ENCODE measurements at regions not wholly inside any gene's neighbourhood (a gene's known extent, or its start where the extent isn't known, plus 50 kb on each side); places are given as distances from the start of the nearest gene placed in this dataset.

DNA sequence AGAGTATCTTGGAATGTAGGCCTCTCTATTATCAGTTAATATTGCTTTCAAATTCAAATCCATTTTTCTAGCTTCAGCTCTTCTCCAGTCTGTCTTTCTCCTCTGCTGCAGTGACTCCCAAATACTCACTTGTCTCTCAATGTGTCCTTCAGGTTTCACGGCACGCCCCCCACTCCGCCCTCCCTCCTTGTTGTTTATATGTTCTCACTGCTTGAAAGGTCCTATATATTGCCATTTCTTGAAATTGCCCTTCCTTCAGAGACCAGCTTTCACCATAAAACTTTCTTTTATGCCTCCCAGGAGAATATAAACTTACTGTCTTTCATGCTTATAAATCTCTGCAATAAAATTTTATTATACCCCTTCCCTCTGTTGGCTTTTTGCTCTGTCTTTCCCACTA is 668.2 kb downstream of the CCSER2 start:
- TF ChIP-seq, protein P1, sequence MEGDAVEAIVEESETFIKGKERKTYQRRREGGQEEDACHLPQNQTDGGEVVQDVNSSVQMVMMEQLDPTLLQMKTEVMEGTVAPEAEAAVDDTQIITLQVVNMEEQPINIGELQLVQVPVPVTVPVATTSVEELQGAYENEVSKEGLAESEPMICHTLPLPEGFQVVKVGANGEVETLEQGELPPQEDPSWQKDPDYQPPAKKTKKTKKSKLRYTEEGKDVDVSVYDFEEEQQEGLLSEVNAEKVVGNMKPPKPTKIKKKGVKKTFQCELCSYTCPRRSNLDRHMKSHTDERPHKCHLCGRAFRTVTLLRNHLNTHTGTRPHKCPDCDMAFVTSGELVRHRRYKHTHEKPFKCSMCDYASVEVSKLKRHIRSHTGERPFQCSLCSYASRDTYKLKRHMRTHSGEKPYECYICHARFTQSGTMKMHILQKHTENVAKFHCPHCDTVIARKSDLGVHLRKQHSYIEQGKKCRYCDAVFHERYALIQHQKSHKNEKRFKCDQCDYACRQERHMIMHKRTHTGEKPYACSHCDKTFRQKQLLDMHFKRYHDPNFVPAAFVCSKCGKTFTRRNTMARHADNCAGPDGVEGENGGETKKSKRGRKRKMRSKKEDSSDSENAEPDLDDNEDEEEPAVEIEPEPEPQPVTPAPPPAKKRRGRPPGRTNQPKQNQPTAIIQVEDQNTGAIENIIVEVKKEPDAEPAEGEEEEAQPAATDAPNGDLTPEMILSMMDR (IDR thresholded peaks at IDR 0.05; ENCODE audit: insufficient read depth, low read depth, low read length) = no peak
- no peak for TF ChIP-seq EZH2 (IDR thresholded peaks at IDR 0.05; ENCODE audit: insufficient read depth, low read length)
- Mint-ChIP-seq H3K4me1 (ENCODE audit: low read depth, unreplicated experiment) (no peaks in the 10 kb centered on the region), H3K27me3 (ENCODE audit: low read depth, unreplicated experiment) (no peaks in the 10 kb centered on the region), H3K36me3 (ENCODE audit: low read depth, unreplicated experiment) (no peaks in the 10 kb centered on the region), H3K27ac (ENCODE audit: unreplicated experiment) (no peak overlapping the region), H3K9me3 (ENCODE audit: unreplicated experiment) (peaks cover 5% of the 10 kb centered on the region), H3K4me3 (ENCODE audit: unreplicated experiment) (no peak overlapping the region)
- no peak overlapping the region for H2AFZ ChIP-seq (ENCODE audit: low read depth, low read length)
- H3K27ac ChIP-seq (ENCODE audit: low read depth, low read length) = no peak overlapping the region
- no peaks in the 10 kb centered on the region for H3K4me1 ChIP-seq (ENCODE audit: insufficient read depth, low read length)
- FAIRE-seq = no peak
- H3K9me3 ChIP-seq (ENCODE audit: insufficient read depth, low read depth, low read length) = peaks cover 5% of the 10 kb centered on the region
- no peaks in the 10 kb centered on the region for H3K36me3 ChIP-seq (ENCODE audit: insufficient read depth, low read length)
- H3K4me3 ChIP-seq (ENCODE audit: insufficient read depth, low read depth, low read length) = no peak overlapping the region
- H4K20me1 ChIP-seq (ENCODE audit: insufficient read depth, low read length) = no peaks in the 10 kb centered on the region
- no peak overlapping the region for H3K4me2 ChIP-seq (ENCODE audit: low read length)
- no peak overlapping the region for H3K9ac ChIP-seq (ENCODE audit: low read length)
- no peaks in the 10 kb centered on the region for H3K79me2 ChIP-seq (ENCODE audit: insufficient read depth, low read length)
- no peak for DNase-seq (ENCODE audit: low read depth)
- H3K27me3 ChIP-seq (ENCODE audit: insufficient read depth, low read length) = no peaks in the 10 kb centered on the region

DNA sequence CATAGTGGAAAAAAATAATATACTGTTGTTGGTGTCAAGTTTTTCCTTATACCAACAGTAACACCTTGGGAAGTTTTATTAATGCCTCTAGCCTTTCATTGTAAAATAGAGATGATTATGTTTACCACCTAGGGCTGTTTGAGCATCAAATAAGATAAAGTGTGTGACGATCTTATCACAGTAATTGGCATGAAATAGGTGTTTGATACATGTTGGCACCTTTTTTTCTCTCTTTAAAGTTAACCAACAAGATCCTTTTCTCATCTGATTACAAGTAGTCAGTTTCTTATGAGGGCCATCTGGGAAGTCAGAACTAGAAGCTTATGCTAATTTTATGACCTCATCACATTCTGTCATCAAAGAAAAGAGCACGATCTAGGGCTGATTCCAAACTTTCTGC is 669.5 kb downstream of the CCSER2 start:
- no peaks in the 10 kb centered on the region for H3K27me3 Mint-ChIP-seq (ENCODE audit: low read depth, unreplicated experiment)
- no peaks in the 10 kb centered on the region for H3K36me3 Mint-ChIP-seq (ENCODE audit: low read depth, unreplicated experiment)
- no peak overlapping the region for H3K4me2 ChIP-seq (ENCODE audit: low read length)
- no peak for DNase-seq (ENCODE audit: low read depth)
- H2AFZ ChIP-seq (ENCODE audit: low read depth, low read length) = no peak overlapping the region
- peaks cover 5% of the 10 kb centered on the region for H3K9me3 ChIP-seq (ENCODE audit: insufficient read depth, low read depth, low read length)
- no peaks in the 10 kb centered on the region for H3K27me3 ChIP-seq (ENCODE audit: insufficient read depth, low read length)
- peaks cover 5% of the 10 kb centered on the region for H3K9me3 Mint-ChIP-seq (ENCODE audit: unreplicated experiment)
- no peaks in the 10 kb centered on the region for H3K36me3 ChIP-seq (ENCODE audit: insufficient read depth, low read length)
- no peak overlapping the region for H3K9ac ChIP-seq (ENCODE audit: low read length)
- no peak overlapping the region for H3K27ac ChIP-seq (ENCODE audit: low read depth, low read length)
- H3K4me3 Mint-ChIP-seq (ENCODE audit: unreplicated experiment) = no peak overlapping the region
- no peak for FAIRE-seq
- no peaks in the 10 kb centered on the region for H4K20me1 ChIP-seq (ENCODE audit: insufficient read depth, low read length)
- H3K4me3 ChIP-seq (ENCODE audit: insufficient read depth, low read depth, low read length) = no peak overlapping the region
- no peaks in the 10 kb centered on the region for H3K79me2 ChIP-seq (ENCODE audit: insufficient read depth, low read length)
- no peaks in the 10 kb centered on the region for H3K4me1 Mint-ChIP-seq (ENCODE audit: low read depth, unreplicated experiment)
- H3K4me1 ChIP-seq (ENCODE audit: insufficient read depth, low read length) = no peaks in the 10 kb centered on the region
- TF ChIP-seq EZH2 (IDR thresholded peaks at IDR 0.05; ENCODE audit: insufficient read depth, low read length) = no peak
- TF ChIP-seq, protein P1 (IDR thresholded peaks at IDR 0.05; ENCODE audit: insufficient read depth, low read depth, low read length) = no peak
- no peak overlapping the region for H3K27ac Mint-ChIP-seq (ENCODE audit: unreplicated experiment)

DNA sequence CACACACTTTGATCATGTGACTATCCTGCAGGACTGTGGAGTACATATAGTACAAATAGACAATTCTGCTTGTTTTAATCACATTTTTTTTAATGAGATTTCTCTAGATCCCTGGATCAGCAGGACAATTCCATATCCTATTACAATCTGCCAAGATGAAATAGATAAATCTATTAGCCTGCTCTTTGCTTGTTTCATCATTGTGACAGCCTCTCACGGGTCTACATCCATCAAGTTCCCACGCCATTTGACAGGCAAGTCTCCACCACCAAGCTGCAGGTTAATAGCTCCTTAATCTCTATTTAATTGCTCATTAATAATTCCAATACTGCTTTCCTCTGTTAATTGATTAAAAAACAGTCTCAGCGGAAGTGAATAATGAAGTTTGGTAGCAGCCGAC is 671.5 kb downstream of the CCSER2 start:
- H3K4me1 ChIP-seq (ENCODE audit: insufficient read depth, low read length) = no peaks in the 10 kb centered on the region
- no peak overlapping the region for H3K4me3 ChIP-seq (ENCODE audit: insufficient read depth, low read depth, low read length)
- H3K4me1 Mint-ChIP-seq (ENCODE audit: low read depth, unreplicated experiment) = no peaks in the 10 kb centered on the region
- no peak overlapping the region for H3K4me3 Mint-ChIP-seq (ENCODE audit: unreplicated experiment)
- no peaks in the 10 kb centered on the region for H3K79me2 ChIP-seq (ENCODE audit: insufficient read depth, low read length)
- no peak overlapping the region for H3K27ac ChIP-seq (ENCODE audit: low read depth, low read length)
- no peak for FAIRE-seq
- H3K9me3 ChIP-seq (ENCODE audit: insufficient read depth, low read depth, low read length) = peaks cover 5% of the 10 kb centered on the region
- no peaks in the 10 kb centered on the region for H4K20me1 ChIP-seq (ENCODE audit: insufficient read depth, low read length)
- no peak overlapping the region for H3K4me2 ChIP-seq (ENCODE audit: low read length)
- H3K27me3 ChIP-seq (ENCODE audit: insufficient read depth, low read length) = no peaks in the 10 kb centered on the region
- H3K36me3 ChIP-seq (ENCODE audit: insufficient read depth, low read length) = no peaks in the 10 kb centered on the region
- H3K36me3 Mint-ChIP-seq (ENCODE audit: low read depth, unreplicated experiment) = no peaks in the 10 kb centered on the region
- H3K27me3 Mint-ChIP-seq (ENCODE audit: low read depth, unreplicated experiment) = no peaks in the 10 kb centered on the region
- no peak for DNase-seq (ENCODE audit: low read depth)
- peaks cover 5% of the 10 kb centered on the region for H3K9me3 Mint-ChIP-seq (ENCODE audit: unreplicated experiment)
- no peak overlapping the region for H2AFZ ChIP-seq (ENCODE audit: low read depth, low read length)
- TF ChIP-seq EZH2 (IDR thresholded peaks at IDR 0.05; ENCODE audit: insufficient read depth, low read length) = no peak
- TF ChIP-seq, protein P1 (IDR thresholded peaks at IDR 0.05; ENCODE audit: insufficient read depth, low read depth, low read length) = no peak
- H3K9ac ChIP-seq (ENCODE audit: low read length) = no peak overlapping the region
- no peak overlapping the region for H3K27ac Mint-ChIP-seq (ENCODE audit: unreplicated experiment)
